ENCODE measurements at regions not wholly inside any gene's neighbourhood (a gene's known extent, or its start where the extent isn't known, plus 50 kb on each side); places are given as distances from the start of the nearest gene placed in this dataset.

- no peak for DNase-seq (ENCODE audit: low spot score)
- no TSS peak for BruUV-seq (replicated peaks)
- H3K79me2 ChIP-seq (ENCODE audit: insufficient read depth, low read depth, low read length) = no peaks in the 10 kb centered on the region
- ChIA-PET POLR2A (interaction anchor here (0.6 kb wide), 1 partner anchor 536 kb away, joined by 5 read pairs; no protein-coding TSS in a partner anchor), CTCF (ENCODE audit: unreplicated experiment) (no interaction called here)
- no peaks in the 10 kb centered on the region for H4K20me1 ChIP-seq (ENCODE audit: insufficient read depth, low read length)
- H3K4me2 ChIP-seq (ENCODE audit: low read length) = no peak overlapping the region
- no peaks in the 10 kb centered on the region for H3K9me3 ChIP-seq (ENCODE audit: low read length)
- H3K36me3 ChIP-seq (ENCODE audit: insufficient read depth, low read length) = no peaks in the 10 kb centered on the region
- H3K27ac ChIP-seq (ENCODE audit: low read depth, low read length, poor library complexity, severe bottlenecking) = no peak overlapping the region
- intact Hi-C loops (cut with micrococcal nuclease; ENCODE audit: unreplicated experiment) = no loop called here
- H3K4me3 ChIP-seq (ENCODE audit: low read depth, low read length, poor library complexity, severe bottlenecking) = no peak overlapping the region
- H2AFZ ChIP-seq (ENCODE audit: low read length) = no peak overlapping the region
- H3K4me1 ChIP-seq (ENCODE audit: insufficient read depth, low read length, poor library complexity, severe bottlenecking) = no peaks in the 10 kb centered on the region
- TF ChIP-seq CTCF (conservative IDR thresholded peaks at IDR 0.05; ENCODE audit: low read length) (no peak), EZH2phosphoT487 (IDR thresholded peaks at IDR 0.05; ENCODE audit: borderline replicate concordance, low read depth, low read length) (no peak)
- H3K9me2 ChIP-seq (ENCODE audit: insufficient read depth, low read length) = no peaks in the 10 kb centered on the region
These were observed 52.6 kb upstream of the ST8SIA6 start for GRCh38 chr10:17506856-17507471.

- Histone ChIP-seq H2AFZ (ENCODE audit: low read length) (no peak overlapping the region), H4K20me1 (ENCODE audit: insufficient read depth, low read length) (no peaks in the 10 kb centered on the region), H3K9me3 (ENCODE audit: low read length) (no peaks in the 10 kb centered on the region), H3K36me3 (ENCODE audit: insufficient read depth, low read length) (no peaks in the 10 kb centered on the region), H3K4me3 (ENCODE audit: low read depth, low read length, poor library complexity, severe bottlenecking) (no peak overlapping the region), H3K4me2 (ENCODE audit: low read length) (no peak overlapping the region), H3K4me1 (ENCODE audit: insufficient read depth, low read length, poor library complexity, severe bottlenecking) (no peaks in the 10 kb centered on the region), H3K79me2 (ENCODE audit: insufficient read depth, low read depth, low read length) (no peaks in the 10 kb centered on the region), H3K9me2 (ENCODE audit: insufficient read depth, low read length) (no peaks in the 10 kb centered on the region), H3K27ac (ENCODE audit: low read depth, low read length, poor library complexity, severe bottlenecking) (no peak overlapping the region)
- ChIA-PET POLR2A (interaction anchor here (0.6 kb wide), 1 partner anchor 11 kb away, joined by 4 read pairs; no protein-coding TSS in a partner anchor), CTCF (ENCODE audit: unreplicated experiment) (no interaction called here)
- TF ChIP-seq EZH2phosphoT487 (IDR thresholded peaks at IDR 0.05; ENCODE audit: borderline replicate concordance, low read depth, low read length) = no peak
- TF ChIP-seq CTCF (conservative IDR thresholded peaks at IDR 0.05; ENCODE audit: low read length) = no peak
- no TSS peak for BruUV-seq (replicated peaks)
- intact Hi-C loops (cut with micrococcal nuclease; ENCODE audit: unreplicated experiment) = no loop called here
- DNase-seq (ENCODE audit: low spot score) = no peak
These were observed 52.0 kb upstream of the ST8SIA6 start for GRCh38 chr10:17506390-17506789.

- DNase-seq (ENCODE audit: low spot score) = no peak
- Histone ChIP-seq H4K20me1 (ENCODE audit: insufficient read depth, low read length) (no peaks in the 10 kb centered on the region), H3K4me3 (ENCODE audit: low read depth, low read length, poor library complexity, severe bottlenecking) (no peak overlapping the region), H3K4me2 (ENCODE audit: low read length) (no peak overlapping the region), H3K27ac (ENCODE audit: low read depth, low read length, poor library complexity, severe bottlenecking) (no peak overlapping the region), H3K36me3 (ENCODE audit: insufficient read depth, low read length) (no peaks in the 10 kb centered on the region), H3K4me1 (ENCODE audit: insufficient read depth, low read length, poor library complexity, severe bottlenecking) (no peaks in the 10 kb centered on the region), H2AFZ (ENCODE audit: low read length) (no peak overlapping the region), H3K9me2 (ENCODE audit: insufficient read depth, low read length) (no peaks in the 10 kb centered on the region), H3K79me2 (ENCODE audit: insufficient read depth, low read depth, low read length) (no peaks in the 10 kb centered on the region), H3K9me3 (ENCODE audit: low read length) (no peaks in the 10 kb centered on the region)
- ChIA-PET POLR2A (no interaction called here), CTCF (ENCODE audit: unreplicated experiment) (no interaction called here)
- BruUV-seq (replicated peaks) = no TSS peak
- intact Hi-C loops (cut with micrococcal nuclease; ENCODE audit: unreplicated experiment) = no loop called here
- TF ChIP-seq CTCF (conservative IDR thresholded peaks at IDR 0.05; ENCODE audit: low read length) = no peak
- TF ChIP-seq EZH2phosphoT487 (IDR thresholded peaks at IDR 0.05; ENCODE audit: borderline replicate concordance, low read depth, low read length) = no peak
These were observed 50.3 kb upstream of the ST8SIA6 start for GRCh38 chr10:17504547-17505245.
